HEK293 (cell line): ENCODE measurements at regions not wholly inside any gene's neighbourhood (a gene's known extent, or its start where the extent isn't known, plus 50 kb on each side); places are given as distances from the start of the nearest gene placed in this dataset.

Source experiments
- CTCF ChIA-PET: fragments of 350-600 bp; formaldehyde crosslinking; extraction: SDS; loops from one replicate; lab custom pipeline; 2021; ENCODE audit warnings: antibody characterized with exemption; lab: Yijun Ruan, JAX
- POLR2A ChIA-PET: fragments of 300-600 bp; formaldehyde crosslinking; extraction: SDS; loops from one replicate; lab custom pipeline; 2020; ENCODE audit warnings: antibody characterized with exemption, inconsistent platforms; lab: Yijun Ruan, JAX
- H3K27ac ChIP-seq: fragments of 200-500 bp; sonication (Bioruptor generic); 2 replicates; pipeline ENCODE4 v1.5.1; 2014; ENCODE audit warnings: low read depth, low read length, control low read depth, inconsistent platforms; ENCODE audit errors: extremely low read depth
- H3K36me3 ChIP-seq, 2 experiments: fragments of 200-500 bp in 1 of 2; sonication (Bioruptor generic) in 1 of 2; 1 replicate in 1 of 2; 2 replicates in 1 of 2; pipeline ENCODE4 v1.5.1; 2014 to 2017; ENCODE audit warnings: inconsistent platforms in 2 of 2, low read length in 2 of 2; ENCODE audit not compliant: control insufficient read depth in 2 of 2, insufficient read depth in 1 of 2
- H3K4me1 ChIP-seq: fragments of 200-500 bp; sonication (Bioruptor generic); 2 replicates; pipeline ENCODE4 v1.5.1; 2014; ENCODE audit warnings: mild to moderate bottlenecking, low read length, inconsistent platforms; ENCODE audit not compliant: control insufficient read depth, insufficient read depth
- H3K4me3 ChIP-seq: 2 replicates; pipeline ENCODE4 v1.5.1; 2011; ENCODE audit warnings: low read depth, mild to moderate bottlenecking, control low read depth, low read length, moderate library complexity
- H3K9me3 ChIP-seq: fragments of 200-500 bp; sonication (Bioruptor generic); 2 replicates; pipeline ENCODE4 v1.5.1; 2014; ENCODE audit warnings: low read depth, low read length, inconsistent platforms; ENCODE audit not compliant: control insufficient read depth, insufficient read depth
- BCL11A ChIP-seq: fragments of 450-650 bp; formaldehyde crosslinking; IDR thresholded peaks from 2 replicates; pipeline ENCODE4 v1.5.1; 2016; ENCODE audit warnings: low read depth, missing biosample characterization, missing genetic modification characterization
- FEZF1 ChIP-seq: fragments of 450-650 bp; formaldehyde crosslinking; IDR thresholded peaks from 2 replicates; pipeline ENCODE4 v1.5.1; 2016; ENCODE audit warnings: missing biosample characterization, missing genetic modification characterization
- SP2 ChIP-seq: fragments of 450-650 bp; formaldehyde crosslinking; IDR thresholded peaks from 2 replicates; pipeline ENCODE4 v1.5.1; 2016; ENCODE audit warnings: missing biosample characterization, missing genetic modification characterization
- ZFHX2 ChIP-seq: fragments of 450-650 bp; formaldehyde crosslinking; conservative IDR thresholded peaks from 2 replicates; pipeline ENCODE4 v1.5.1; 2016; ENCODE audit warnings: missing biosample characterization, missing genetic modification characterization
- ZNF10 ChIP-seq: fragments of 450-650 bp; formaldehyde crosslinking; IDR thresholded peaks from 2 replicates; pipeline ENCODE4 v1.5.1; 2017; ENCODE audit warnings: missing biosample characterization, missing genetic modification characterization
- ZNF184 ChIP-seq: fragments of 450-650 bp; IDR thresholded peaks from 2 replicates; pipeline ENCODE4 v1.5.1; 2018; ENCODE audit warnings: missing biosample characterization, mild to moderate bottlenecking, missing genetic modification characterization
- ZNF362 ChIP-seq: fragments of 450-650 bp; formaldehyde crosslinking; IDR thresholded peaks from 2 replicates; pipeline ENCODE4 v1.5.1; 2016; ENCODE audit warnings: missing biosample characterization, missing genetic modification characterization
- ZNF391 ChIP-seq: fragments of 450-650 bp; formaldehyde crosslinking; IDR thresholded peaks from 2 replicates; pipeline ENCODE4 v1.5.1; 2016; ENCODE audit warnings: low read depth, missing biosample characterization, missing genetic modification characterization, borderline replicate concordance
- ZNF626 ChIP-seq: fragments of 450-650 bp; sonication (Bioruptor Pico); formaldehyde crosslinking; IDR thresholded peaks from 2 replicates; pipeline ENCODE4 v1.5.1; 2018; ENCODE audit warnings: missing biosample characterization, missing genetic modification characterization, inconsistent platforms
- ZNF629 ChIP-seq: fragments of 450-650 bp; formaldehyde crosslinking; IDR thresholded peaks from 2 replicates; pipeline ENCODE4 v1.5.1; 2017; ENCODE audit warnings: missing biosample characterization, missing genetic modification characterization
- ZNF677 ChIP-seq: fragments of 450-650 bp; IDR thresholded peaks from 2 replicates; pipeline ENCODE4 v1.5.0; 2018; ENCODE audit warnings: missing biosample characterization, mild to moderate bottlenecking, missing genetic modification characterization, moderate library complexity
- TF ChIP-seq, protein P1 (sequence below): fragments of 450-650 bp; formaldehyde crosslinking; IDR thresholded peaks from 2 replicates; pipeline ENCODE4 v1.5.1; 2016; ENCODE audit warnings: missing biosample characterization, missing genetic modification characterization
- TF ChIP-seq, protein P2 (sequence below): fragments of 450-650 bp; formaldehyde crosslinking; IDR thresholded peaks from 2 replicates; pipeline ENCODE4 v1.5.1; 2017; ENCODE audit warnings: missing biosample characterization, missing genetic modification characterization
- TF ChIP-seq, protein P3 (sequence below): fragments of 450-650 bp; formaldehyde crosslinking; IDR thresholded peaks from 2 replicates; pipeline ENCODE4 v1.5.1; 2016; ENCODE audit warnings: missing biosample characterization, missing genetic modification characterization, low read depth
- TF ChIP-seq, protein P4 (sequence below): fragments of 450-650 bp; formaldehyde crosslinking; IDR thresholded peaks from 2 replicates; pipeline ENCODE4 v1.5.1; 2017; ENCODE audit warnings: missing biosample characterization, missing genetic modification characterization

GRCh38 chr5:36422952-36423351 is 121.2 kb upstream of the RANBP3L start:
- no peaks in the 10 kb centered on the region for H3K36me3 ChIP-seq
- ChIA-PET POLR2A (interaction anchor here (1.4 kb wide), 1 partner anchor 82 kb away, joined by 3 read pairs; no protein-coding TSS in a partner anchor), CTCF (interaction anchor here (0.6 to 14.5 kb wide), 4 partner anchors 20 to 317 kb away, joined by 3 to 352 read pairs (median 125); no protein-coding TSS in a partner anchor)
- H3K4me1 ChIP-seq, result peaks cover 2% of the 10 kb centered on the region; the same call in 1 of the 2 replicates
- TF ChIP-seq ZNF391 (tag by site-specific recombination) (no peak), ZNF626 (tag by site-specific recombination) (no peak), FEZF1 (tag by site-specific recombination) (0 out of 2 replicates have a peak, but pooled peaks have one; percentile 8), ZNF10 (no peak), ZNF184 (peak; percentile 9; the same call in 1 of the 2 replicates), ZFHX2 (tag by site-specific recombination) (no peak), ZNF362 (tag by site-specific recombination) (peak; percentile 70), ZNF677 (no peak), ZNF629 (tag by site-specific recombination) (0 out of 2 replicates have a peak, but pooled peaks have one; percentile 19), BCL11A (tag by site-specific recombination) (no peak), SP2 (no peak)
- TF ChIP-seq, protein P1, sequence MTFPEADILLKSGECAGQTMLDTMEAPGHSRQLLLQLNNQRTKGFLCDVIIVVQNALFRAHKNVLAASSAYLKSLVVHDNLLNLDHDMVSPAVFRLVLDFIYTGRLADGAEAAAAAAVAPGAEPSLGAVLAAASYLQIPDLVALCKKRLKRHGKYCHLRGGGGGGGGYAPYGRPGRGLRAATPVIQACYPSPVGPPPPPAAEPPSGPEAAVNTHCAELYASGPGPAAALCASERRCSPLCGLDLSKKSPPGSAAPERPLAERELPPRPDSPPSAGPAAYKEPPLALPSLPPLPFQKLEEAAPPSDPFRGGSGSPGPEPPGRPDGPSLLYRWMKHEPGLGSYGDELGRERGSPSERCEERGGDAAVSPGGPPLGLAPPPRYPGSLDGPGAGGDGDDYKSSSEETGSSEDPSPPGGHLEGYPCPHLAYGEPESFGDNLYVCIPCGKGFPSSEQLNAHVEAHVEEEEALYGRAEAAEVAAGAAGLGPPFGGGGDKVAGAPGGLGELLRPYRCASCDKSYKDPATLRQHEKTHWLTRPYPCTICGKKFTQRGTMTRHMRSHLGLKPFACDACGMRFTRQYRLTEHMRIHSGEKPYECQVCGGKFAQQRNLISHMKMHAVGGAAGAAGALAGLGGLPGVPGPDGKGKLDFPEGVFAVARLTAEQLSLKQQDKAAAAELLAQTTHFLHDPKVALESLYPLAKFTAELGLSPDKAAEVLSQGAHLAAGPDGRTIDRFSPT (tag by site-specific recombination), result 0 out of 2 replicates have a peak, but pooled peaks have one; percentile 32
- TF ChIP-seq, protein P2, sequence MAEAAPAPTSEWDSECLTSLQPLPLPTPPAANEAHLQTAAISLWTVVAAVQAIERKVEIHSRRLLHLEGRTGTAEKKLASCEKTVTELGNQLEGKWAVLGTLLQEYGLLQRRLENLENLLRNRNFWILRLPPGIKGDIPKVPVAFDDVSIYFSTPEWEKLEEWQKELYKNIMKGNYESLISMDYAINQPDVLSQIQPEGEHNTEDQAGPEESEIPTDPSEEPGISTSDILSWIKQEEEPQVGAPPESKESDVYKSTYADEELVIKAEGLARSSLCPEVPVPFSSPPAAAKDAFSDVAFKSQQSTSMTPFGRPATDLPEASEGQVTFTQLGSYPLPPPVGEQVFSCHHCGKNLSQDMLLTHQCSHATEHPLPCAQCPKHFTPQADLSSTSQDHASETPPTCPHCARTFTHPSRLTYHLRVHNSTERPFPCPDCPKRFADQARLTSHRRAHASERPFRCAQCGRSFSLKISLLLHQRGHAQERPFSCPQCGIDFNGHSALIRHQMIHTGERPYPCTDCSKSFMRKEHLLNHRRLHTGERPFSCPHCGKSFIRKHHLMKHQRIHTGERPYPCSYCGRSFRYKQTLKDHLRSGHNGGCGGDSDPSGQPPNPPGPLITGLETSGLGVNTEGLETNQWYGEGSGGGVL (tag by site-specific recombination), result no peak
- TF ChIP-seq, protein P3, sequence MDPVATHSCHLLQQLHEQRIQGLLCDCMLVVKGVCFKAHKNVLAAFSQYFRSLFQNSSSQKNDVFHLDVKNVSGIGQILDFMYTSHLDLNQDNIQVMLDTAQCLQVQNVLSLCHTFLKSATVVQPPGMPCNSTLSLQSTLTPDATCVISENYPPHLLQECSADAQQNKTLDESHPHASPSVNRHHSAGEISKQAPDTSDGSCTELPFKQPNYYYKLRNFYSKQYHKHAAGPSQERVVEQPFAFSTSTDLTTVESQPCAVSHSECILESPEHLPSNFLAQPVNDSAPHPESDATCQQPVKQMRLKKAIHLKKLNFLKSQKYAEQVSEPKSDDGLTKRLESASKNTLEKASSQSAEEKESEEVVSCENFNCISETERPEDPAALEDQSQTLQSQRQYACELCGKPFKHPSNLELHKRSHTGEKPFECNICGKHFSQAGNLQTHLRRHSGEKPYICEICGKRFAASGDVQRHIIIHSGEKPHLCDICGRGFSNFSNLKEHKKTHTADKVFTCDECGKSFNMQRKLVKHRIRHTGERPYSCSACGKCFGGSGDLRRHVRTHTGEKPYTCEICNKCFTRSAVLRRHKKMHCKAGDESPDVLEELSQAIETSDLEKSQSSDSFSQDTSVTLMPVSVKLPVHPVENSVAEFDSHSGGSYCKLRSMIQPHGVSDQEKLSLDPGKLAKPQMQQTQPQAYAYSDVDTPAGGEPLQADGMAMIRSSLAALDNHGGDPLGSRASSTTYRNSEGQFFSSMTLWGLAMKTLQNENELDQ (tag by site-specific recombination), result no peak
- TF ChIP-seq, protein P4, sequence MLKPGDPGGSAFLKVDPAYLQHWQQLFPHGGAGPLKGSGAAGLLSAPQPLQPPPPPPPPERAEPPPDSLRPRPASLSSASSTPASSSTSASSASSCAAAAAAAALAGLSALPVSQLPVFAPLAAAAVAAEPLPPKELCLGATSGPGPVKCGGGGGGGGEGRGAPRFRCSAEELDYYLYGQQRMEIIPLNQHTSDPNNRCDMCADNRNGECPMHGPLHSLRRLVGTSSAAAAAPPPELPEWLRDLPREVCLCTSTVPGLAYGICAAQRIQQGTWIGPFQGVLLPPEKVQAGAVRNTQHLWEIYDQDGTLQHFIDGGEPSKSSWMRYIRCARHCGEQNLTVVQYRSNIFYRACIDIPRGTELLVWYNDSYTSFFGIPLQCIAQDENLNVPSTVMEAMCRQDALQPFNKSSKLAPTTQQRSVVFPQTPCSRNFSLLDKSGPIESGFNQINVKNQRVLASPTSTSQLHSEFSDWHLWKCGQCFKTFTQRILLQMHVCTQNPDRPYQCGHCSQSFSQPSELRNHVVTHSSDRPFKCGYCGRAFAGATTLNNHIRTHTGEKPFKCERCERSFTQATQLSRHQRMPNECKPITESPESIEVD (tag by site-specific recombination), result peak; percentile 60
- H3K9me3 ChIP-seq, result no peaks in the 10 kb centered on the region
- no peak overlapping the region for H3K4me3 ChIP-seq
- H3K27ac ChIP-seq, result no peak overlapping the region
